ENCODE measurements at regions not wholly inside any gene's neighbourhood (a gene's known extent, or its start where the extent isn't known, plus 50 kb on each side); places are given as distances from the start of the nearest gene placed in this dataset.

- Histone ChIP-seq H3K27ac (no peak overlapping the region), H3K27me3 (peaks cover 0 to 17% (median 0%) of the 10 kb centered on the region in 7 donors), H3K4me1 (no peaks in the 10 kb centered on the region), H3K4me3 (no peak overlapping the region), H3K9me3 (peaks cover 0 to 3% (median 0%) of the 10 kb centered on the region in 11 donors), H3K36me3 (no peaks in the 10 kb centered on the region)
- TF ChIP-seq CTCF (IDR thresholded peaks at IDR 0.05) = peak in 8 of 9 donors; percentile 26 to 72 (median 67)
- ATAC-seq (no peak), DNase-seq (peak in 1 of 2 donors; percentile 25)
- WGBS, 2 donors = 9 to 13% methylated on average over 5 of the region's 5 CpGs
- intact Hi-C loops (cut with DNase I) = loop anchor here (5.0 to 10.0 kb wide), 9 partner anchors 75 to 732 kb away; partner anchors contain the start of gene DIRAS2 (in 1 of the 10)
Observed at GRCh38 chr9:90142580-90142979, 500.0 kb downstream of the DIRAS2 start.

- no peak for ATAC-seq
- no peak overlapping the region for H3K27ac ChIP-seq
- H3K36me3 ChIP-seq = no peaks in the 10 kb centered on the region
- DNase-seq = no peak
- H3K27me3 ChIP-seq = peaks cover 0 to 9% (median 0%) of the 10 kb centered on the region in 7 donors
- peaks cover 0 to 7% (median 0%) of the 10 kb centered on the region in 11 donors for H3K9me3 ChIP-seq
- TF ChIP-seq CTCF (IDR thresholded peaks at IDR 0.05) = peak in 1 of 9 donors; percentile 12
- intact Hi-C loops (cut with DNase I) = loop anchor here in 5 of 10 donors (10.0 kb wide), 5 partner anchors 497 to 727 kb away; partner anchors contain the start of gene DIRAS2 (in 1 of the 5)
- 32 to 56% methylated on average over 3 of the region's 3 CpGs for WGBS, 2 donors
- no peaks in the 10 kb centered on the region for H3K4me1 ChIP-seq
- H3K4me3 ChIP-seq = no peak overlapping the region
Observed at GRCh38 chr9:90147426-90147825, 495.2 kb downstream of the DIRAS2 start.

- TF ChIP-seq CTCF (IDR thresholded peaks at IDR 0.05) = no peak
Observed at GRCh38 chr9:90156318-90156717, 486.3 kb downstream of the DIRAS2 start.

GRCh38 chr9:90162326-90162725 lies 480.3 kb downstream of the DIRAS2 start:
- intact Hi-C loops (cut with DNase I) = no loop called here
- no peaks in the 10 kb centered on the region for H3K9me3 ChIP-seq
- WGBS, 2 donors = 94 to 96% methylated on average over 5 of the region's 5 CpGs
- H3K27ac ChIP-seq = no peak overlapping the region
- TF ChIP-seq CTCF (IDR thresholded peaks at IDR 0.05) = no peak
- no peaks in the 10 kb centered on the region for H3K4me1 ChIP-seq
- peaks cover 0 to 7% (median 0%) of the 10 kb centered on the region in 7 donors for H3K27me3 ChIP-seq
- no peak for ATAC-seq
- H3K4me3 ChIP-seq = no peak overlapping the region
- DNase-seq = no peak
- no peaks in the 10 kb centered on the region for H3K36me3 ChIP-seq

More at GRCh38 chr9:90156318-90156717, 486.3 kb downstream of the DIRAS2 start:
- Histone ChIP-seq H3K36me3 (no peaks in the 10 kb centered on the region), H3K27me3 (peaks cover 0 to 9% (median 0%) of the 10 kb centered on the region in 7 donors), H3K27ac (no peak overlapping the region), H3K9me3 (no peaks in the 10 kb centered on the region), H3K4me1 (no peaks in the 10 kb centered on the region), H3K4me3 (no peak overlapping the region)
- DNase-seq = no peak
- intact Hi-C loops (cut with DNase I) = no loop called here
- WGBS, 2 donors = 82 to 88% methylated on average over 2 of the region's 2 CpGs
- no peak for ATAC-seq
